ENCODE measurements at regions not wholly inside any gene's neighbourhood (a gene's known extent, or its start where the extent isn't known, plus 50 kb on each side); places are given as distances from the start of the nearest gene placed in this dataset.

DNA sequence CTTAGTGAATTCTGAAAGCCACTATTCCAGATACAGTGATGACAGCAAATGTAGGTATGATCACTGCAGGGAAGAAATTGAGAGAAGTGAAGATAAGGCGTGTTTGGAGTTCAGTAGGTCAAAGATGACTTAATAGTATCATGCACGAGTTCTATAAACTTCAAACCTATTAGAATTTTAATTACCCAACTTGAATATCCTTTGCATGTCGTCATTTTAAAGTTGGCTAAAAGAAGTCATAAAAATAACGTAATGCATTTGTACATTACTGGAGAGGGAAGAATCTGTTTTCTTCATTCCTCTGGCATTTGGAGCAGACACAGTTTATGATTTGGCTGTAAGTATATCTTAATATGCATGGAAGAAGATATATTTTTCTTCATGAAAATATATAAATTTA, 68.6 kb upstream of the MXRA5 start:
- no peaks in the 10 kb centered on the region for H3K36me3 ChIP-seq (ENCODE audit: control insufficient read depth in 2 of 4, insufficient read depth in 4 of 4, low read length in 3 of 4)
- H3K4me1 ChIP-seq (replicated peaks in 1 of 4; ENCODE audit: control insufficient read depth in 3 of 4, insufficient read depth in 4 of 4, low read length in 3 of 4): no peaks in the 10 kb centered on the region
- no peak overlapping the region for H4K91ac ChIP-seq (replicated peaks; ENCODE audit: insufficient read length, low read length)
- H3K9me3 ChIP-seq (ENCODE audit: insufficient read depth in 2 of 2, low read depth in 1 of 2, low read length in 1 of 2): no peaks in the 10 kb centered on the region
- DNase-seq (ENCODE audit: low read depth in 1 of 2, low spot score in 2 of 2) (no peak), FAIRE-seq (no peak)
- no peaks in the 10 kb centered on the region for H3K79me1 ChIP-seq (ENCODE audit: low read depth, low read length)
- POLR2A ChIA-PET (ENCODE audit: partially characterized antibody): no interaction called here
- no peak overlapping the region for H3K23ac ChIP-seq (ENCODE audit: insufficient read length)
- H2BK5ac ChIP-seq (ENCODE audit: low read depth, low read length): no peak overlapping the region
- H2BK15ac ChIP-seq (ENCODE audit: low read length): no peak overlapping the region
- H3K9ac ChIP-seq (replicated peaks in 1 of 4; ENCODE audit: extremely low read depth in 1 of 4, low read depth in 3 of 4, low read length in 3 of 4): no peak overlapping the region
- no peaks in the 10 kb centered on the region for H3K79me2 ChIP-seq (ENCODE audit: control insufficient read depth in 1 of 2, insufficient read depth in 2 of 2, low read length in 2 of 2)
- no peak overlapping the region for H2AFZ ChIP-seq (ENCODE audit: low read length)
- 94% methylated on average over 4 of the region's 4 CpGs; no CpG with 5 or more reads in 1 of the 2 experiments for WGBS, 2 experiments (ENCODE audit: extremely low coverage in 1 of 2, insufficient coverage in 1 of 2, insufficient read length in 1 of 2, insufficient replicate concordance in 2 of 2, low coverage in 1 of 2, low lambda C conversion rate in 2 of 2, missing lambda C conversion rate in 1 of 2)
- no peak overlapping the region for H3K14ac ChIP-seq (ENCODE audit: insufficient read length)
- no peak overlapping the region for H2BK20ac ChIP-seq (ENCODE audit: low read length)
- H3K56ac ChIP-seq (replicated peaks; ENCODE audit: insufficient read length, low read depth, low read length): no peak overlapping the region
- no peak overlapping the region for H2BK120ac ChIP-seq (replicated peaks; ENCODE audit: low read depth, low read length)
- H3K4ac ChIP-seq (replicated peaks; ENCODE audit: insufficient read length, low read depth, low read length): no peak overlapping the region
- no peak overlapping the region for H4K8ac ChIP-seq (ENCODE audit: extremely low read depth, insufficient read depth, low read length)
- H3K4me2 ChIP-seq (ENCODE audit: insufficient read depth in 1 of 2, low read depth in 2 of 2, low read length in 2 of 2): no peak overlapping the region
- no peak overlapping the region for H2BK12ac ChIP-seq (ENCODE audit: low read depth, low read length)
- H4K20me1 ChIP-seq (replicated peaks in 1 of 2; ENCODE audit: control insufficient read depth in 1 of 2, insufficient read depth in 2 of 2, low read length in 2 of 2): no peaks in the 10 kb centered on the region
- H3K23me2 ChIP-seq (ENCODE audit: low read depth, low read length): no peaks in the 10 kb centered on the region; the same call in 1 of the 2 replicates
- H3K27me3 ChIP-seq (replicated peaks in 1 of 4; ENCODE audit: control insufficient read depth in 3 of 4, extremely low read depth in 1 of 4, insufficient read depth in 3 of 4, low read length in 3 of 4): no peaks in the 10 kb centered on the region
- no peak overlapping the region for H3K4me3 ChIP-seq (ENCODE audit: extremely low read depth in 1 of 4, insufficient read depth in 2 of 4, low read depth in 3 of 4, low read length in 4 of 4)
- no peak overlapping the region for H3K18ac ChIP-seq (ENCODE audit: extremely low read depth, low read length)
- no peak overlapping the region for H4K5ac ChIP-seq (ENCODE audit: insufficient read length, low read depth, low read length)
- CTCF ChIA-PET (ENCODE audit: partially characterized antibody): no interaction called here
- H3K27ac ChIP-seq (ENCODE audit: low read depth, low read length): no peak overlapping the region
- no peak overlapping the region for H2AK5ac ChIP-seq (ENCODE audit: low read depth, low read length)
- TF ChIP-seq YY1 (IDR thresholded peaks at IDR 0.05; ENCODE audit: low read depth, low read length): no peak
- TF ChIP-seq TCF12 (IDR thresholded peaks at IDR 0.05; ENCODE audit: low read depth, low read length): no peak
- no peak for TF ChIP-seq CHD2 (IDR thresholded peaks at IDR 0.05; ENCODE audit: low read length)
- no peak for TF ChIP-seq CREB1 (IDR thresholded peaks at IDR 0.05)

Measured in H1 (cell line).